OCI-LY7 (cell line): ENCODE measurements at regions not wholly inside any gene's neighbourhood (a gene's known extent, or its start where the extent isn't known, plus 50 kb on each side); places are given as distances from the start of the nearest gene placed in this dataset.

Source experiments
- CTCF ChIP-seq: fragments of 200-600 bp; sonication (generic); conservative IDR thresholded peaks from 2 replicates; pipeline ENCODE4 v1.5.1; 2014; ENCODE audit warnings: mild to moderate bottlenecking, antibody characterized with exemption, low read length, moderate library complexity, mixed read lengths
- EZH2phosphoT487 ChIP-seq: fragments of 200-600 bp; sonication (generic); IDR thresholded peaks from 2 replicates; pipeline ENCODE4 v1.6.1; 2018; ENCODE audit warnings: low read depth, borderline replicate concordance, mild to moderate bottlenecking, mixed run types, antibody characterized with exemption, low read length, moderate library complexity, mixed read lengths

- TF ChIP-seq CTCF (no peak), EZH2phosphoT487 (no peak)
Observed at GRCh38 chr3:69505770-69506407, 120.0 kb upstream of the FRMD4B start.
